ENCODE measurements at regions not wholly inside any gene's neighbourhood (a gene's known extent, or its start where the extent isn't known, plus 50 kb on each side); places are given as distances from the start of the nearest gene placed in this dataset.

GRCh38 chr9:82555031-82555430 lies 507.9 kb downstream of the RASEF start:
- no peak for DNase-seq

- peak; percentile 78 for DNase-seq
Measured at GRCh38 chr9:82555431-82556051, 507.4 kb downstream of the RASEF start.

GRCh38 chr9:82558346-82558745 lies 504.6 kb downstream of the RASEF start:
- DNase-seq: no peak

- DNase-seq: no peak
Measured at GRCh38 chr9:82558855-82559630, 503.9 kb downstream of the RASEF start.

- DNase-seq: no peak
Measured at GRCh38 chr9:82560036-82560435, 502.9 kb downstream of the RASEF start.

- DNase-seq: no peak
Measured at GRCh38 chr9:82560457-82560904, 502.5 kb downstream of the RASEF start.

GRCh38 chr9:82563094-82563493 lies 499.8 kb downstream of the RASEF start:
- no peak for DNase-seq

GRCh38 chr9:82563841-82564240 lies 499.1 kb downstream of the RASEF start:
- no peak for DNase-seq

- DNase-seq: peak; percentile 72
Measured at GRCh38 chr9:82565188-82565969, 497.6 kb downstream of the RASEF start.

- no peak for DNase-seq
Measured at GRCh38 chr9:82567953-82568352, 495.0 kb downstream of the RASEF start.

GRCh38 chr9:82570226-82570625 lies 492.7 kb downstream of the RASEF start:
- DNase-seq: no peak

GRCh38 chr9:82571540-82571939 lies 491.4 kb downstream of the RASEF start:
- no peak for DNase-seq

GRCh38 chr9:82572146-82572545 lies 490.8 kb downstream of the RASEF start:
- no peak for DNase-seq

- DNase-seq: no peak
Measured at GRCh38 chr9:82574911-82575310, 488.0 kb downstream of the RASEF start.

- no peak for DNase-seq
Measured at GRCh38 chr9:82580921-82581320, 482.0 kb downstream of the RASEF start.

GRCh38 chr9:82581516-82581915 lies 481.4 kb downstream of the RASEF start:
- no peak for DNase-seq

- no peak for DNase-seq
Measured at GRCh38 chr9:82581935-82582334, 481.0 kb downstream of the RASEF start.

GRCh38 chr9:82582693-82583092 lies 480.2 kb downstream of the RASEF start:
- DNase-seq: no peak

GRCh38 chr9:82583524-82583923 lies 479.4 kb downstream of the RASEF start:
- DNase-seq: peak; percentile 79

- peak; percentile 81 for DNase-seq
Measured at GRCh38 chr9:82584349-82584863, 478.5 kb downstream of the RASEF start.

- DNase-seq: no peak
Measured at GRCh38 chr9:82586918-82587356, 476.0 kb downstream of the RASEF start.

- DNase-seq: no peak
Measured at GRCh38 chr9:82588301-82589180, 474.4 kb downstream of the RASEF start.

Data from tongue (tissue), 1 donor.